ENCODE measurements at regions not wholly inside any gene's neighbourhood (a gene's known extent, or its start where the extent isn't known, plus 50 kb on each side); places are given as distances from the start of the nearest gene placed in this dataset.

DNA sequence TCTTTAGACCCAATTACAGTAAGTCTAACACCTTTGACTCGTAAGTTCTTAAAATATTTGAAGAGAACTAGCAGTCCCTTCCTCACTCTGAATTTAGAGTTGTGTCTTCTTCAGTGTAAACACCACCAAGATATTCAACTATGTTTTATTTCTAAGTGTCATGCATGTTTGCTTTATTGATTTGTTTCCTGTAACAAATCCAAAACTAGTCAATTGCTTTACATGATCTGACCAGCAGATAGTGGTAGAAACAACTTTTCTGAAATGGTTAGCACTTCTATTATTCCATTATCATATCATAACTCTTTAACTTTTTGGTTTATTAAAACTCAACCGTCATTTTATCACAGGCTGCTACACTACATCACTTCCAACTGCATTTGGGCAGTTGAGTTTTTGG is 90.1 kb downstream of the INHBA start:
- Histone ChIP-seq H3K27me3 (ENCODE audit: insufficient read depth, low read length) (no peaks in the 10 kb centered on the region), H3K27ac (ENCODE audit: low read depth, low read length) (no peak overlapping the region), H3K36me3 (ENCODE audit: insufficient read depth, low read length) (no peaks in the 10 kb centered on the region), H2AFZ (ENCODE audit: low read length) (no peak overlapping the region), H3K4me3 (ENCODE audit: insufficient read depth, low read length) (no peak overlapping the region), H4K20me1 (ENCODE audit: insufficient read depth, low read length) (no peaks in the 10 kb centered on the region), H3K4me1 (ENCODE audit: insufficient read depth, low read length) (no peaks in the 10 kb centered on the region), H3K79me2 (ENCODE audit: insufficient read depth, low read length) (no peaks in the 10 kb centered on the region), H3K9me3 (ENCODE audit: low read depth, low read length) (no peaks in the 10 kb centered on the region), H3K4me2 (ENCODE audit: insufficient read depth, low read length) (no peak overlapping the region)
- TF ChIP-seq, protein P1, sequence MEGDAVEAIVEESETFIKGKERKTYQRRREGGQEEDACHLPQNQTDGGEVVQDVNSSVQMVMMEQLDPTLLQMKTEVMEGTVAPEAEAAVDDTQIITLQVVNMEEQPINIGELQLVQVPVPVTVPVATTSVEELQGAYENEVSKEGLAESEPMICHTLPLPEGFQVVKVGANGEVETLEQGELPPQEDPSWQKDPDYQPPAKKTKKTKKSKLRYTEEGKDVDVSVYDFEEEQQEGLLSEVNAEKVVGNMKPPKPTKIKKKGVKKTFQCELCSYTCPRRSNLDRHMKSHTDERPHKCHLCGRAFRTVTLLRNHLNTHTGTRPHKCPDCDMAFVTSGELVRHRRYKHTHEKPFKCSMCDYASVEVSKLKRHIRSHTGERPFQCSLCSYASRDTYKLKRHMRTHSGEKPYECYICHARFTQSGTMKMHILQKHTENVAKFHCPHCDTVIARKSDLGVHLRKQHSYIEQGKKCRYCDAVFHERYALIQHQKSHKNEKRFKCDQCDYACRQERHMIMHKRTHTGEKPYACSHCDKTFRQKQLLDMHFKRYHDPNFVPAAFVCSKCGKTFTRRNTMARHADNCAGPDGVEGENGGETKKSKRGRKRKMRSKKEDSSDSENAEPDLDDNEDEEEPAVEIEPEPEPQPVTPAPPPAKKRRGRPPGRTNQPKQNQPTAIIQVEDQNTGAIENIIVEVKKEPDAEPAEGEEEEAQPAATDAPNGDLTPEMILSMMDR (IDR thresholded peaks at IDR 0.05; ENCODE audit: extremely low read depth, low read depth, low read length): no peak
- no peak for DNase-seq (ENCODE audit: insufficient read length, low spot score, missing footprints)

DNA sequence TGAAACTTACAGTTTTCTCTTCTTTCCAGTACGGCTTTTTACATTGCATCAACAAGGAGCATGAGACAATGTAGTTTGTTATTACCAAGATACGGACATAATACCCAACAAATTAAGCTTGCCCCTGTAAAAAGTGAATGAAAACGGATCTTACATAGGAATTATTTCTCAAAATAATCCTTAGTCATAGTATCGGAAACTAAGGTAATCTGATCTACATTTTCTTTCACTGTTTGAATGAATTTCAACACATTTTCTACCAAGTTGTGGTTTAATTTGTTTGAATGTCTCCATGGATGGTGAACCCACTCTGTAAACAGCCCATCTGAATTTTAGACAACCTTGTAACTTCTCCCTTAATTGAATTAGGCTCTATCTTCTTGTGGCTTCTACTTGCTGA is 90.5 kb downstream of the INHBA start:
- Histone ChIP-seq H3K36me3 (ENCODE audit: insufficient read depth, low read length) (no peaks in the 10 kb centered on the region), H3K9me3 (ENCODE audit: low read depth, low read length) (no peaks in the 10 kb centered on the region), H4K20me1 (ENCODE audit: insufficient read depth, low read length) (no peaks in the 10 kb centered on the region), H3K4me2 (ENCODE audit: insufficient read depth, low read length) (no peak overlapping the region), H3K27me3 (ENCODE audit: insufficient read depth, low read length) (no peaks in the 10 kb centered on the region), H3K4me3 (ENCODE audit: insufficient read depth, low read length) (no peak overlapping the region), H3K4me1 (ENCODE audit: insufficient read depth, low read length) (no peaks in the 10 kb centered on the region), H3K79me2 (ENCODE audit: insufficient read depth, low read length) (no peaks in the 10 kb centered on the region), H2AFZ (ENCODE audit: low read length) (no peak overlapping the region), H3K27ac (ENCODE audit: low read depth, low read length) (no peak overlapping the region)
- TF ChIP-seq, protein P1 (IDR thresholded peaks at IDR 0.05; ENCODE audit: extremely low read depth, low read depth, low read length): no peak
- no peak for DNase-seq (ENCODE audit: insufficient read length, low spot score, missing footprints)

DNA sequence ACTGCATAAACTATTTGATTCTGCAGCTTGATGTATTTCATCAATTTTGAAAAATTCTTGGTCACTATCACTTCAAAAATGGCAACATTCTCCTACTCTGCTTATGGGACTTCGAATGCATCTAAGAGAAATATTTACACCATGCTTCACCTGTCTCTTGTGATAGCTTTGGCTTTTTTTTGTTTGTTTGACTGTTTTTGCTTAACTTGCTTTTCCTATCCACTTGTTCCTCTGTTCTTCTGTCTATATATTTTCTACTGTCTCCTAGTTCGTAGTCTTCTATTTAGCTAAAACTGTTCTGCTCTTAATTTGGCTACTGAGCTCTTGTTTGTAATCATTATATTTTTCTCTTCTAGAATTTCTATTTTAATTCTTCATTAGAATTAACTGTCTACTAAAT is 94.4 kb downstream of the INHBA start:
- Histone ChIP-seq H3K4me3 (ENCODE audit: insufficient read depth, low read length) (no peak overlapping the region), H4K20me1 (ENCODE audit: insufficient read depth, low read length) (no peaks in the 10 kb centered on the region)
- TF ChIP-seq, protein P1 (IDR thresholded peaks at IDR 0.05; ENCODE audit: extremely low read depth, low read depth, low read length): no peak

DNA sequence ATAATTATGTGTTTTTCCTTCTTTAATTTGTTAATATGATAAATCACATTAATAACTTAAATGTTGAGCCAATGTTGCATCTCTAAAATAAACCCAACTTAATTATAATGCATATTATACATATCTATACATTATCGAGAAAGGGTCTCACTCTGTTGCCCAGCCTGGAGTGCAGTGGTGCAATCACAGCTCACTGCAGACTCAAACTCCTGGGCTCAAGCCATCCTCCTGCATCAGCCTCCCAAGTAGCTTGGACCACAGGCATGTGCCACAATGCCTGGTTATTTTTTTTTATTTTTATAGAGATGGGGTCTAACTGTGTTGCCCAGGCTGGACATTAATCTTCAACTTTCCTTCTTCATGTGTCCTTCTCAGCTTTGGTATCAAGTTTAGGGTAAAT is 98.9 kb downstream of the INHBA start:
- DNase-seq (ENCODE audit: insufficient read length, low spot score, missing footprints): no peak
- Histone ChIP-seq H3K9me3 (ENCODE audit: low read depth, low read length) (no peaks in the 10 kb centered on the region), H3K4me3 (ENCODE audit: insufficient read depth, low read length) (no peak overlapping the region), H3K27ac (ENCODE audit: low read depth, low read length) (no peak overlapping the region), H3K27me3 (ENCODE audit: insufficient read depth, low read length) (no peaks in the 10 kb centered on the region), H3K4me2 (ENCODE audit: insufficient read depth, low read length) (no peak overlapping the region), H2AFZ (ENCODE audit: low read length) (no peak overlapping the region), H4K20me1 (ENCODE audit: insufficient read depth, low read length) (no peaks in the 10 kb centered on the region), H3K79me2 (ENCODE audit: insufficient read depth, low read length) (no peaks in the 10 kb centered on the region), H3K4me1 (ENCODE audit: insufficient read depth, low read length) (no peaks in the 10 kb centered on the region), H3K36me3 (ENCODE audit: insufficient read depth, low read length) (no peaks in the 10 kb centered on the region)
- TF ChIP-seq, protein P1 (IDR thresholded peaks at IDR 0.05; ENCODE audit: extremely low read depth, low read depth, low read length): no peak

More for the DNA sequence above, 94.4 kb downstream of the INHBA start:
- no peak overlapping the region for H3K4me2 ChIP-seq (ENCODE audit: insufficient read depth, low read length)
- no peaks in the 10 kb centered on the region for H3K36me3 ChIP-seq (ENCODE audit: insufficient read depth, low read length)
- no peak for DNase-seq (ENCODE audit: insufficient read length, low spot score, missing footprints)
- no peak overlapping the region for H2AFZ ChIP-seq (ENCODE audit: low read length)
- H3K4me1 ChIP-seq (ENCODE audit: insufficient read depth, low read length): no peaks in the 10 kb centered on the region
- no peaks in the 10 kb centered on the region for H3K79me2 ChIP-seq (ENCODE audit: insufficient read depth, low read length)
- no peaks in the 10 kb centered on the region for H3K27me3 ChIP-seq (ENCODE audit: insufficient read depth, low read length)
- no peaks in the 10 kb centered on the region for H3K9me3 ChIP-seq (ENCODE audit: low read depth, low read length)
- no peak overlapping the region for H3K27ac ChIP-seq (ENCODE audit: low read depth, low read length)

All from osteoblast (primary cell).